ENCODE measurements at regions not wholly inside any gene's neighbourhood (a gene's known extent, or its start where the extent isn't known, plus 50 kb on each side); places are given as distances from the start of the nearest gene placed in this dataset.

- DNase-seq (ENCODE audit: low read depth), result no peak
- H3K4me3 ChIP-seq (ENCODE audit: low read depth, low read length), result no peak overlapping the region
- no peak for TF ChIP-seq CTCF (conservative IDR thresholded peaks at IDR 0.05; ENCODE audit: low read depth, low read length)
Observed at GRCh38 chr10:4170181-4170580, 385.2 kb upstream of the KLF6 start.

GRCh38 chr10:4169448-4169847, 384.4 kb upstream of the KLF6 start:
- no peak overlapping the region for H3K4me3 ChIP-seq (ENCODE audit: low read depth, low read length)
- TF ChIP-seq CTCF (conservative IDR thresholded peaks at IDR 0.05; ENCODE audit: low read depth, low read length), result no peak
- no peak for DNase-seq (ENCODE audit: low read depth)

- no peak overlapping the region for H3K4me3 ChIP-seq (ENCODE audit: low read depth, low read length)
- DNase-seq (ENCODE audit: low read depth), result no peak
- no peak for TF ChIP-seq CTCF (conservative IDR thresholded peaks at IDR 0.05; ENCODE audit: low read depth, low read length)
Observed at GRCh38 chr10:4167216-4167615, 382.2 kb upstream of the KLF6 start.

GRCh38 chr10:4162571-4163286, 377.7 kb upstream of the KLF6 start:
- TF ChIP-seq CTCF (conservative IDR thresholded peaks at IDR 0.05; ENCODE audit: low read depth, low read length), result no peak
- no peak overlapping the region for H3K4me3 ChIP-seq (ENCODE audit: low read depth, low read length)
- no peak for DNase-seq (ENCODE audit: low read depth)

GRCh38 chr10:4159173-4159572, 374.2 kb upstream of the KLF6 start:
- no peak for DNase-seq (ENCODE audit: low read depth)
- no peak for TF ChIP-seq CTCF (conservative IDR thresholded peaks at IDR 0.05; ENCODE audit: low read depth, low read length)
- no peak overlapping the region for H3K4me3 ChIP-seq (ENCODE audit: low read depth, low read length)

- no peak overlapping the region for H3K4me3 ChIP-seq (ENCODE audit: low read depth, low read length)
- no peak for DNase-seq (ENCODE audit: low read depth)
- no peak for TF ChIP-seq CTCF (conservative IDR thresholded peaks at IDR 0.05; ENCODE audit: low read depth, low read length)
Observed at GRCh38 chr10:4154191-4154715, 369.2 kb upstream of the KLF6 start.

- TF ChIP-seq CTCF (conservative IDR thresholded peaks at IDR 0.05; ENCODE audit: low read depth, low read length), result peak; percentile 9
- no peak overlapping the region for H3K4me3 ChIP-seq (ENCODE audit: low read depth, low read length)
- no peak for DNase-seq (ENCODE audit: low read depth)
Observed at GRCh38 chr10:4151466-4151865, 366.5 kb upstream of the KLF6 start.
